Loucy (cell line): ENCODE measurements at regions not wholly inside any gene's neighbourhood (a gene's known extent, or its start where the extent isn't known, plus 50 kb on each side); places are given as distances from the start of the nearest gene placed in this dataset.

Experiments used
- EZH2phosphoT487 ChIP-seq: fragments of 200-600 bp; IDR thresholded peaks from 2 replicates; pipeline ENCODE4 v1.6.1; 2018; ENCODE audit warnings: antibody characterized with exemption, mild to moderate bottlenecking, moderate library complexity, borderline replicate concordance
- TF ChIP-seq, protein P1 (sequence below): fragments of 200-600 bp; sonication (generic); conservative IDR thresholded peaks from 2 replicates; pipeline ENCODE4 v1.5.1; 2014; ENCODE audit warnings: mild to moderate bottlenecking, antibody characterized with exemption, low read length

DNA sequence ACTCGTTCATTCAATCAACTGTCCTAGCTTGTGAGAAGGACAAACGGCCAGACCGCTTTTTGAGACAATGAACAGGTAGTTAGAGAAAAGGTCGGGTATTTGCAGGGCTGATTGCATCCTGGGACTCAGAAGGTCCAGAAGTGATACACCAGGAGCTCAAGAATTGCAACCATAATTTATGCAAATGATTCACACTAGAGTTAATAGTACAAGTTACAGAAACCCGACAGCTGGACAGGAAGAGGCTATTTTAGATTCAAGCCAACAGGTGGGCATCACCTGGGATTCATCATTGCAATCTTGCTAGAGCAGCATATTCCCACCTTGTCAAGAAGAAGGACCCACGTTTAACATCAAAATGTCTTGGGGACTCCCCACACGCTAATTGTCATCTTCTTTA lies 83.5 kb downstream of the TNFAIP3 start:
- TF ChIP-seq, protein P1, sequence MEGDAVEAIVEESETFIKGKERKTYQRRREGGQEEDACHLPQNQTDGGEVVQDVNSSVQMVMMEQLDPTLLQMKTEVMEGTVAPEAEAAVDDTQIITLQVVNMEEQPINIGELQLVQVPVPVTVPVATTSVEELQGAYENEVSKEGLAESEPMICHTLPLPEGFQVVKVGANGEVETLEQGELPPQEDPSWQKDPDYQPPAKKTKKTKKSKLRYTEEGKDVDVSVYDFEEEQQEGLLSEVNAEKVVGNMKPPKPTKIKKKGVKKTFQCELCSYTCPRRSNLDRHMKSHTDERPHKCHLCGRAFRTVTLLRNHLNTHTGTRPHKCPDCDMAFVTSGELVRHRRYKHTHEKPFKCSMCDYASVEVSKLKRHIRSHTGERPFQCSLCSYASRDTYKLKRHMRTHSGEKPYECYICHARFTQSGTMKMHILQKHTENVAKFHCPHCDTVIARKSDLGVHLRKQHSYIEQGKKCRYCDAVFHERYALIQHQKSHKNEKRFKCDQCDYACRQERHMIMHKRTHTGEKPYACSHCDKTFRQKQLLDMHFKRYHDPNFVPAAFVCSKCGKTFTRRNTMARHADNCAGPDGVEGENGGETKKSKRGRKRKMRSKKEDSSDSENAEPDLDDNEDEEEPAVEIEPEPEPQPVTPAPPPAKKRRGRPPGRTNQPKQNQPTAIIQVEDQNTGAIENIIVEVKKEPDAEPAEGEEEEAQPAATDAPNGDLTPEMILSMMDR = no peak
- TF ChIP-seq EZH2phosphoT487 = no peak
